Keratinocyte (primary cell): ENCODE measurements at regions not wholly inside any gene's neighbourhood (a gene's known extent, or its start where the extent isn't known, plus 50 kb on each side); places are given as distances from the start of the nearest gene placed in this dataset.

ENCODE experiments used
- DNase-seq: peaks from one replicate; pipeline ENCODE4 v3.0.0-alpha.2; 2011; ENCODE audit warnings: low read depth, missing footprints, low spot score
- FAIRE-seq: peaks from 2 replicates; lab custom pipeline; 2011; peaks lifted over from hg19 to GRCh38; lab: Jason Lieb, UNC
- H2AFZ ChIP-seq: 2 replicates; pipeline ENCODE4 v1.6.0; 2012; ENCODE audit warnings: low read length, control low read depth, inconsistent platforms; ENCODE audit not compliant: control insufficient read depth
- H3K27ac ChIP-seq: 2 replicates; pipeline ENCODE4 v1.5.1; 2011; ENCODE audit warnings: low read length; ENCODE audit not compliant: control insufficient read depth, insufficient read depth
- H3K27me3 ChIP-seq: 3 replicates; pipeline ENCODE4 v1.6.0; 2011; ENCODE audit warnings: low read length; ENCODE audit not compliant: control insufficient read depth, insufficient read depth; ENCODE audit errors: extremely low read depth
- H3K36me3 ChIP-seq, 2 experiments: 2 replicates in 1 of 2; 3 replicates in 1 of 2; pipeline ENCODE4 v1.5.1; 2011; ENCODE audit warnings: low read length in 2 of 2, mild to moderate bottlenecking in 1 of 2; ENCODE audit not compliant: control insufficient read depth in 2 of 2, insufficient read depth in 2 of 2; ENCODE audit errors: extremely low read depth in 1 of 2
- H3K4me1 ChIP-seq: 3 replicates; pipeline ENCODE4 v1.5.1; 2011; ENCODE audit warnings: low read length; ENCODE audit not compliant: control insufficient read depth, insufficient read depth; ENCODE audit errors: extremely low read depth
- H3K4me2 ChIP-seq: 3 replicates; pipeline ENCODE4 v1.6.0; 2011; ENCODE audit warnings: low read depth, low read length; ENCODE audit not compliant: control insufficient read depth, insufficient read depth; ENCODE audit errors: extremely low read depth
- H3K4me3 ChIP-seq, 3 experiments: fragments of 200-600 bp in 1 of 3; sonication (generic) in 1 of 3; 2 replicates in 2 of 3; 3 replicates in 1 of 3; pipeline ENCODE4 v1.5.1; 2011 to 2016; ENCODE audit warnings: low read length in 3 of 3, mild to moderate bottlenecking in 3 of 3, control low read depth in 2 of 3, inconsistent platforms in 1 of 3, low read depth in 1 of 3, mixed read lengths in 1 of 3, mixed run types in 1 of 3, moderate library complexity in 1 of 3; ENCODE audit not compliant: control insufficient read depth in 2 of 3, insufficient read depth in 2 of 3; ENCODE audit errors: extremely low read depth in 1 of 3
- H3K79me2 ChIP-seq: 2 replicates; pipeline ENCODE4 v1.6.0; 2012; ENCODE audit warnings: low read length; ENCODE audit not compliant: control insufficient read depth, insufficient read depth
- H3K9ac ChIP-seq: 3 replicates; pipeline ENCODE4 v1.6.0; 2011; ENCODE audit warnings: low read length; ENCODE audit not compliant: control insufficient read depth, insufficient read depth; ENCODE audit errors: extremely low read depth
- H3K9me1 ChIP-seq: 3 replicates; pipeline ENCODE4 v1.6.0; 2011; ENCODE audit warnings: low read length; ENCODE audit not compliant: control insufficient read depth, insufficient read depth; ENCODE audit errors: extremely low read depth
- H3K9me3 ChIP-seq: 2 replicates; pipeline ENCODE4 v1.5.1; 2012; ENCODE audit warnings: low read depth, low read length; ENCODE audit not compliant: control insufficient read depth
- H4K20me1 ChIP-seq: 3 replicates; pipeline ENCODE4 v1.6.0; 2011; ENCODE audit warnings: low read length; ENCODE audit not compliant: control insufficient read depth, insufficient read depth; ENCODE audit errors: extremely low read depth
- EZH2 ChIP-seq: IDR thresholded peaks from one replicate; pipeline ENCODE4 v1.6.1; 2012; ENCODE audit warnings: inconsistent platforms, mild to moderate bottlenecking, low read length, moderate library complexity
- dilution Hi-C: fragments of 300-500 bp; cut with MboI; formaldehyde crosslinking; loops from one replicate; pipeline ENCODE4 v1.7.0; 2020; ENCODE audit warnings: low sequenced_read_pairs; ENCODE audit not compliant: extremely low pct_ligation_motif_present
- TF ChIP-seq, protein P1 (sequence below), 3 experiments: IDR thresholded peaks in 1 of 3; conservative IDR thresholded peaks in 1 of 3; optimal IDR thresholded peaks in 1 of 3; 2 replicates in 2 of 3; 3 replicates in 1 of 3; pipeline versions ENCODE3 to v1.5.1; 2011; ENCODE audit warnings: low read length in 3 of 3, mild to moderate bottlenecking in 3 of 3, moderate library complexity in 2 of 3, control low read depth in 1 of 3, inconsistent platforms in 1 of 3; ENCODE audit not compliant: insufficient read depth in 2 of 3; ENCODE audit errors: extremely low read depth in 1 of 3

GRCh38 chr3:83320726-83321125, 1559.3 kb upstream of the GBE1 start:
- Histone ChIP-seq H3K79me2 (no peaks in the 10 kb centered on the region), H3K9ac (no peak overlapping the region), H2AFZ (no peak overlapping the region), H3K27me3 (no peaks in the 10 kb centered on the region), H4K20me1 (no peaks in the 10 kb centered on the region), H3K4me1 (no peaks in the 10 kb centered on the region), H3K9me1 (no peaks in the 10 kb centered on the region), H3K36me3 (no peaks in the 10 kb centered on the region), H3K4me2 (no peak overlapping the region), H3K27ac (no peak overlapping the region), H3K4me3 (no peak overlapping the region), H3K9me3 (peaks cover 2% of the 10 kb centered on the region)
- no peak for DNase-seq
- no peak for TF ChIP-seq EZH2
- TF ChIP-seq, protein P1, sequence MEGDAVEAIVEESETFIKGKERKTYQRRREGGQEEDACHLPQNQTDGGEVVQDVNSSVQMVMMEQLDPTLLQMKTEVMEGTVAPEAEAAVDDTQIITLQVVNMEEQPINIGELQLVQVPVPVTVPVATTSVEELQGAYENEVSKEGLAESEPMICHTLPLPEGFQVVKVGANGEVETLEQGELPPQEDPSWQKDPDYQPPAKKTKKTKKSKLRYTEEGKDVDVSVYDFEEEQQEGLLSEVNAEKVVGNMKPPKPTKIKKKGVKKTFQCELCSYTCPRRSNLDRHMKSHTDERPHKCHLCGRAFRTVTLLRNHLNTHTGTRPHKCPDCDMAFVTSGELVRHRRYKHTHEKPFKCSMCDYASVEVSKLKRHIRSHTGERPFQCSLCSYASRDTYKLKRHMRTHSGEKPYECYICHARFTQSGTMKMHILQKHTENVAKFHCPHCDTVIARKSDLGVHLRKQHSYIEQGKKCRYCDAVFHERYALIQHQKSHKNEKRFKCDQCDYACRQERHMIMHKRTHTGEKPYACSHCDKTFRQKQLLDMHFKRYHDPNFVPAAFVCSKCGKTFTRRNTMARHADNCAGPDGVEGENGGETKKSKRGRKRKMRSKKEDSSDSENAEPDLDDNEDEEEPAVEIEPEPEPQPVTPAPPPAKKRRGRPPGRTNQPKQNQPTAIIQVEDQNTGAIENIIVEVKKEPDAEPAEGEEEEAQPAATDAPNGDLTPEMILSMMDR (optimal IDR thresholded peaks at IDR 0.05 in 1 of 3, IDR thresholded peaks at IDR 0.05 in 1 of 3, conservative IDR thresholded peaks at IDR 0.05 in 1 of 3; ENCODE audit: extremely low read depth in 1 of 3, insufficient read depth in 2 of 3, low read length in 3 of 3): no peak
- FAIRE-seq: no peak
- dilution Hi-C loops: no loop called here

- no peaks in the 10 kb centered on the region for H4K20me1 ChIP-seq
- H3K36me3 ChIP-seq: no peaks in the 10 kb centered on the region
- TF ChIP-seq EZH2: no peak
- TF ChIP-seq, protein P1 (optimal IDR thresholded peaks at IDR 0.05 in 1 of 3, IDR thresholded peaks at IDR 0.05 in 1 of 3, conservative IDR thresholded peaks at IDR 0.05 in 1 of 3; ENCODE audit: extremely low read depth in 1 of 3, insufficient read depth in 2 of 3, low read length in 3 of 3): no peak
- H3K4me2 ChIP-seq: no peak overlapping the region
- no peaks in the 10 kb centered on the region for H3K4me1 ChIP-seq
- no peak for FAIRE-seq
- no peak for DNase-seq
- H3K4me3 ChIP-seq: no peak overlapping the region
- H3K9me1 ChIP-seq: no peaks in the 10 kb centered on the region
- no peaks in the 10 kb centered on the region for H3K27me3 ChIP-seq
- dilution Hi-C loops: no loop called here
- no peak overlapping the region for H2AFZ ChIP-seq
- H3K79me2 ChIP-seq: no peaks in the 10 kb centered on the region
- H3K27ac ChIP-seq: no peak overlapping the region
- no peak overlapping the region for H3K9ac ChIP-seq
- H3K9me3 ChIP-seq: peaks cover 2% of the 10 kb centered on the region
These were observed 1560.0 kb upstream of the GBE1 start for GRCh38 chr3:83321457-83321856.
